H9 (cell line): ENCODE measurements at regions not wholly inside any gene's neighbourhood (a gene's known extent, or its start where the extent isn't known, plus 50 kb on each side); places are given as distances from the start of the nearest gene placed in this dataset.

Experiments
- DNase-seq: peaks from one replicate; pipeline ENCODE4 v3.0.0-alpha.2; 2017
- H2AFZ ChIP-seq: one replicate; pipeline ENCODE4 v1.6.1; 2013; ENCODE audit warnings: mild to moderate bottlenecking, low read length, control low read depth, moderate library complexity
- H2AK5ac ChIP-seq: 2 replicates; pipeline ENCODE4 v1.6.1; 2013; ENCODE audit warnings: low read length, control low read depth, mixed read lengths; ENCODE audit not compliant: insufficient read length
- H2BK120ac ChIP-seq: one replicate; pipeline ENCODE4 v1.6.1; 2013; ENCODE audit warnings: low read depth, mild to moderate bottlenecking, low read length, control low read depth, inconsistent platforms; ENCODE audit not compliant: poor library complexity, severe bottlenecking
- H2BK12ac ChIP-seq: 2 replicates; pipeline ENCODE4 v1.6.1; 2013; ENCODE audit warnings: low read length, control low read depth, mixed read lengths, low read depth; ENCODE audit not compliant: insufficient read length
- H2BK15ac ChIP-seq: 2 replicates; pipeline ENCODE4 v1.6.1; 2013; ENCODE audit warnings: low read depth, low read length, control low read depth
- H2BK20ac ChIP-seq: one replicate; pipeline ENCODE4 v1.6.1; 2013; ENCODE audit warnings: low read depth, mild to moderate bottlenecking, low read length, control low read depth, inconsistent platforms; ENCODE audit not compliant: poor library complexity, severe bottlenecking
- H2BK5ac ChIP-seq: 2 replicates; pipeline ENCODE4 v1.6.1; 2013; ENCODE audit warnings: low read length, control low read depth, mixed read lengths; ENCODE audit not compliant: insufficient read length
- H3K14ac ChIP-seq: 2 replicates; pipeline ENCODE4 v1.6.1; 2013; ENCODE audit warnings: low read length, control low read depth; ENCODE audit not compliant: insufficient read depth
- H3K18ac ChIP-seq: 2 replicates; pipeline ENCODE4 v1.6.1; 2013; ENCODE audit warnings: low read depth, mild to moderate bottlenecking, mixed read lengths, low read length, control low read depth; ENCODE audit not compliant: insufficient read length
- H3K23ac ChIP-seq: 2 replicates; pipeline ENCODE4 v1.6.1; 2013; ENCODE audit warnings: low read length, control low read depth, mixed read lengths, low read depth; ENCODE audit not compliant: insufficient read length
- H3K23me2 ChIP-seq: 2 replicates; pipeline ENCODE4 v1.6.1; 2013; ENCODE audit warnings: low read depth, mild to moderate bottlenecking, mixed read lengths, low read length, control low read depth; ENCODE audit not compliant: insufficient read length, poor library complexity, severe bottlenecking
- H3K27ac ChIP-seq: 2 replicates; pipeline ENCODE4 v1.5.1; 2013; ENCODE audit warnings: low read length, control low read depth, mixed read lengths, low read depth; ENCODE audit not compliant: insufficient read length
- H3K27me3 ChIP-seq: 2 replicates; pipeline ENCODE4 v1.6.1; 2013; ENCODE audit warnings: low read length, control low read depth, inconsistent platforms; ENCODE audit not compliant: insufficient read depth
- H3K4ac ChIP-seq: 2 replicates; pipeline ENCODE4 v1.6.1; 2013; ENCODE audit warnings: low read depth, mild to moderate bottlenecking, control low read depth, inconsistent platforms, low read length, moderate library complexity
- H3K4me1 ChIP-seq: 2 replicates; pipeline ENCODE4 v1.6.1; 2013; ENCODE audit warnings: low read length, control low read depth, inconsistent platforms; ENCODE audit not compliant: insufficient read depth
- H3K4me2 ChIP-seq: 2 replicates; pipeline ENCODE4 v1.6.1; 2013; ENCODE audit warnings: low read length, control low read depth, mixed read lengths; ENCODE audit not compliant: insufficient read length, insufficient read depth
- H3K56ac ChIP-seq: 2 replicates; pipeline ENCODE4 v1.6.1; 2013; ENCODE audit warnings: low read depth, mild to moderate bottlenecking, mixed read lengths, low read length, control low read depth; ENCODE audit not compliant: insufficient read length
- H3K79me1 ChIP-seq: 2 replicates; pipeline ENCODE4 v1.6.1; 2013; ENCODE audit warnings: low read depth, mild to moderate bottlenecking, moderate library complexity, low read length, control low read depth, inconsistent platforms; ENCODE audit not compliant: insufficient read depth, poor library complexity, severe bottlenecking
- H3K79me2 ChIP-seq: 2 replicates; pipeline ENCODE4 v1.6.1; 2013; ENCODE audit warnings: low read length, control low read depth, inconsistent platforms; ENCODE audit not compliant: insufficient read depth
- H3K9ac ChIP-seq: 2 replicates; pipeline ENCODE4 v1.6.1; 2013; ENCODE audit warnings: low read length, control low read depth, mixed read lengths; ENCODE audit not compliant: insufficient read length; ENCODE audit errors: extremely low read depth
- H3K9me3 ChIP-seq: one replicate; pipeline ENCODE4 v1.6.1; 2013; ENCODE audit warnings: low read depth, low read length, inconsistent platforms; ENCODE audit not compliant: control insufficient read depth
- H3T11ph ChIP-seq: one replicate; pipeline ENCODE4 v1.6.1; 2013; ENCODE audit warnings: mild to moderate bottlenecking, low read length, control low read depth, inconsistent platforms
- H4K20me1 ChIP-seq: one replicate; pipeline ENCODE4 v1.6.1; 2013; ENCODE audit not compliant: control insufficient read depth, insufficient read length, insufficient read depth
- H4K5ac ChIP-seq: 2 replicates; pipeline ENCODE4 v1.6.1; 2013; ENCODE audit warnings: low read depth, mild to moderate bottlenecking, mixed read lengths, low read length, control low read depth; ENCODE audit not compliant: insufficient read length
- H4K8ac ChIP-seq: replicated peaks from 2 replicates; pipeline ENCODE4 v1.6.1; 2013; ENCODE audit warnings: low read length, control low read depth, mixed read lengths, low read depth; ENCODE audit not compliant: insufficient read length
- H4K91ac ChIP-seq: 2 replicates; pipeline ENCODE4 v1.6.1; 2013; ENCODE audit warnings: low read depth, mild to moderate bottlenecking, moderate library complexity, mixed read lengths, low read length, control low read depth; ENCODE audit not compliant: insufficient read length
- H3K27ac Mint-ChIP-seq, 3 experiments: 2 replicates in 2 of 3; 3 replicates in 1 of 3; pipeline ENCODE4 v1.8.0; 2020 to 2021; ENCODE audit warnings: mixed read lengths in 3 of 3, mild to moderate bottlenecking in 1 of 3, moderate library complexity in 1 of 3
- H3K27me3 Mint-ChIP-seq: 2 replicates; pipeline ENCODE4 v1.8.0; 2021; ENCODE audit warnings: low read depth, mild to moderate bottlenecking, moderate library complexity, mixed read lengths
- H3K36me3 Mint-ChIP-seq, 3 experiments: 2 replicates in 2 of 3; 3 replicates in 1 of 3; pipeline ENCODE4 v1.8.0; 2020 to 2021; ENCODE audit warnings: low read depth in 3 of 3, mixed read lengths in 3 of 3; ENCODE audit not compliant: insufficient read depth in 1 of 3
- H3K4me1 Mint-ChIP-seq, 2 experiments: 2 replicates each; pipeline ENCODE4 v1.8.0; 2020; ENCODE audit warnings: mixed read lengths in 2 of 2
- H3K4me3 Mint-ChIP-seq, 2 experiments: 2 replicates in 1 of 2; 3 replicates in 1 of 2; pipeline ENCODE4 v1.8.0; 2020 to 2021; ENCODE audit warnings: mild to moderate bottlenecking in 2 of 2, mixed read lengths in 2 of 2, moderate library complexity in 1 of 2
- H3K9me3 Mint-ChIP-seq, 2 experiments: 2 replicates in 1 of 2; 3 replicates in 1 of 2; pipeline ENCODE4 v1.8.0; 2020; ENCODE audit warnings: mild to moderate bottlenecking in 2 of 2, mixed read lengths in 2 of 2, moderate library complexity in 1 of 2
- CTCF ChIP-seq: fragments of 200-600 bp; sonication (generic); conservative IDR thresholded peaks from 3 replicates; pipeline ENCODE4 v1.8.0; 2021; ENCODE audit warnings: antibody characterized with exemption, mild to moderate bottlenecking
- WGBS: extraction: QIAGEN DNeasy Blood & Tissue Kit; methylation state at CpG from one replicate; pipeline ENCODE4 v1.1.7; 2013; ENCODE audit warnings: missing lambda C conversion rate, low lambda C conversion rate, mixed read lengths; ENCODE audit not compliant: insufficient read length; ENCODE audit errors: extremely low coverage; 5-methylcytosine and 5-hydroxymethylcytosine counted together

- Histone ChIP-seq H2BK5ac (no peak overlapping the region), H3K4me1 (no peaks in the 10 kb centered on the region), H4K8ac (no peak overlapping the region), H2AFZ (no peak overlapping the region), H3K79me1 (no peaks in the 10 kb centered on the region), H3K27me3 (no peaks in the 10 kb centered on the region), H4K5ac (no peak overlapping the region), H4K91ac (no peak overlapping the region), H3K79me2 (no peaks in the 10 kb centered on the region), H4K20me1 (no peaks in the 10 kb centered on the region), H2BK20ac (no peak overlapping the region), H3K9ac (no peak overlapping the region), H3K4me2 (no peak overlapping the region), H2BK12ac (no peak overlapping the region), H3K23me2 (no peaks in the 10 kb centered on the region), H3K18ac (no peak overlapping the region), H3K23ac (no peak overlapping the region), H3K4ac (no peak overlapping the region), H3K14ac (no peak overlapping the region), H2AK5ac (no peak overlapping the region), H2BK120ac (no peak overlapping the region), H2BK15ac (no peak overlapping the region), H3T11ph (no peak overlapping the region), H3K9me3 (no peaks in the 10 kb centered on the region), H3K56ac (no peak overlapping the region), H3K27ac (no peak overlapping the region)
- DNase-seq, result no peak
- no peaks in the 10 kb centered on the region for H3K9me3 Mint-ChIP-seq
- 0 out of 4 replicates have a peak, but pooled peaks cover 0 to 3% of the 10 kb centered on the region in 2 experiments for H3K4me1 Mint-ChIP-seq
- H3K4me3 Mint-ChIP-seq, result no peak overlapping the region
- H3K27ac Mint-ChIP-seq, result no peak overlapping the region
- no peaks in the 10 kb centered on the region for H3K36me3 Mint-ChIP-seq
- no CpG with 5 or more reads among the region's 1 CpG for WGBS
- no peak for TF ChIP-seq CTCF
- H3K27me3 Mint-ChIP-seq, result no peaks in the 10 kb centered on the region
Measured at GRCh38 chr3:124269619-124270018, 277.7 kb upstream of the ROPN1 start.
